UCSD-AML1 (cell line): ENCODE measurements at regions not wholly inside any gene's neighbourhood (a gene's known extent, or its start where the extent isn't known, plus 50 kb on each side); places are given as distances from the start of the nearest gene placed in this dataset.

Experiments used
- DNase-seq: peaks from one replicate; lab custom pipeline; 2025; ENCODE audit not compliant: unreplicated experiment; lab: John Stamatoyannopoulos, UW

DNA sequence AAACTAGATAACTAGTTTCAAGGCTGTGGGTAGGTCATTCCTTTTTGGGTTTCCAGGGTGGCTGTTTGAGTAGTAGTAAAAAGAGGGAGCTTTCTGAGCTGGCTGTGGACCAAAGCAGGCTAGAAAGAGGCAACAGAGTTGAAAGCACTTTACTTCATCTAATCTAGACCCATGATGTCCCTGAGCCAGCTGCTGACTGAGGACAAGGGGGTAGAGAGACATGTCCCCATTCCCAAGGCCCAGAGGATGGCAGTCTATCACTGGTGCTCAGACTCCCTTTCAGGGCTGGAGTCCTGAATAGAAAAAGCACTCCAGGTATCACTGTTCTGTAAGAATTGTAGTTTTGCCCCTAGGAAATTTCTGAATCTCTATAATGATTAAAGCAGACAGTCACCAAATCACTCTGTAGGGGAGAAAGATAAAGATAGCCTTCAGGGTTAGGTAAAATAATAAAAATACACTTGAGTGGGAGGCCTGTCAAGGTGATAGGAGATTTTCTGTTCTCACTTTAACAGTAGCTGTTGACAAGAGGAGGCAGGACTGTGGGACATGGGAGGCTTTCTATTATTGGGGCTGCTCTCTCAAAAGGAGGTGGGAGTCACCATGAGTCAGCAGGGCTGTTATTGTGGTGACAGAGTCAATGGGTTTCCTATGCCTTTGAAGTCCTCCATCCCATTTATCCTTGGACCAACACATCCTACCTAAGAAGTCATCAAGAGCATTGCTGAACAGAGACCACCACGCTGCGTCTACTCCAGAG is 190.2 kb upstream of the MPHOSPH6 start:
- DNase-seq, result no peak

DNA sequence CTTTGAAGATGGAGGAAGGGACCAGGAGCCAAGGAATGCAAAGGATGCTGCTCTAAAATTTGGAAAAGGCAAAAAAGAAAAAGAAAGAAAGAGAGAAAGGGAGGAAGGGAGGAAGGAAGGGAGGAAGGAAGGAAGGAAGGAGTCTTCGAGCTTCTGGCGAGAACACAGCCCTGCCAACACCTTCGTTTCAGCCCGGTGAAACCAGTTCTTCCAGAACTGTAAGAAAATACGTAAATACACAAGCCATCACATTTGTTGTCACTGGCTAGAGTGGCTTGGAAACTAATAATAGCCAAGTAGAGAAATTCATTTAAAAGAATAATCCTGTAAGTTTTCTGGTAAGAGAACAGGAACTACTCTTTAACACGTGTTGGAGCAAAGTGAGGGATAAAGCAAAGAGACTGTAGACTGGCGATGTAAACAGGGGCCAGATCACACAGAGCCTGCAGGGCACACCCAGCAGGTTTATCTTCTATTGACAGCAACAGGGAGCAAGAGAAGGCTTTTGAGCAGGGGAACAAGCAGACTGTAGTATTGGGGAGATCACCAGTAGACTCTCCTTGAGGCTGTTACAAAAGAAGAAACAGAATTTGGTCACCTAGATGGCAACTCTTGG is 188.7 kb upstream of the MPHOSPH6 start:
- no peak for DNase-seq

DNA sequence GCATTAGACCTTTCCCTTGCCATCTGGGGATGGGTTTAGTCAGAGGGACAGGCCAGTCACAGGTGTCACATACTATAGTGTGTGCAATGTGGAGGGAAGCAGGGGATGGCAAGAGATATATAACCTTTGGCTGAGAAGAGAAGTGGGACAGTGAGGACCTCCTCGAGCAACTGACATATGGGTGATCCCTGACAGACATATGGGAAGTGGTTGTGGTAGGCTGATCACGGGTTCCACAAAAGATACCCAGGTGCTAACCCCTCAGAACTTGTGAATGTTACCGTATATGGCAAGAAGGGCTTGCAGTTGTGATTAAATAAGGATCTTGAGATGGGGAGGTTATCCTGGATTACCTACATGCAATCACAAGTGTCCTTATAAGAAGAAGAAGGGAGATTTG is 188.1 kb upstream of the MPHOSPH6 start:
- no peak for DNase-seq

DNA sequence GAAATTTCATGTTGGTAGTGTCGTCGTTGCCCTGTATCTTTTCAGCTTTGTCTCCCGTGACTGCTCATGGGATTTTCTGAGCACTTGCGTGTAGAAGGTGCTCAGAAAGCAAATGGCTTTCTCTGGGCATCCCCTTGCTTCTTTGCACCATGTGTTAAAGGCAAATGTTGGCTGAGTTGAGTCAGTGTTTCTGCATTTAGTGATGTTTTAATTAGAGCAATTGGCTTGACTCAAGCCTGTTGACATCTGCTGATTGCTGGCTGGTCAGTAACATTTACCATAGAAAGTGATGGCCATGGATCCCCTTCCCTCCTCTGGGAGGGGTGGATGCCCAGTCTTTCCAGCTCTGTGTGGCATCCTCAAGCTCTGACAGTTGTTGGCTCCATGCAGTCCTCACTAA is 187.2 kb upstream of the MPHOSPH6 start:
- no peak for DNase-seq

DNA sequence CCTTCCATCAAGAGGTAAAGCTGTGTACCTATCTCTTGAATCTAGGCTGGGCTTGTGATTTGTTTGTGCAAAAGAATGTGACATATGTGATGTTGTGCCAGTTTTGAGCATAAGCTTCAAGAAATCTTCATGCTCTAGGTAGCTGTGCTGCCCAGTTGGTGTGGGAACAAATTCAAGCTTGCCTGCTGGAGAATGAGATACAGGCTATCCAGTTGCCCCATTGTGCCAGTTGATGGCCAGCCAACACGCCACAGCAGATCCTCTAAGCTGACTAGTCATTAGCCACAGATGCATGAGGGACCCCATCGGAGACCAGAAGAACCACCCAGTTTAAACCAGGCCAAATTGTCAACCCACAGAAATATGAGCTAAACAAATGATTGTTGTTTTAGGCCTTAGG is 180.5 kb upstream of the MPHOSPH6 start:
- DNase-seq, result no peak

DNA sequence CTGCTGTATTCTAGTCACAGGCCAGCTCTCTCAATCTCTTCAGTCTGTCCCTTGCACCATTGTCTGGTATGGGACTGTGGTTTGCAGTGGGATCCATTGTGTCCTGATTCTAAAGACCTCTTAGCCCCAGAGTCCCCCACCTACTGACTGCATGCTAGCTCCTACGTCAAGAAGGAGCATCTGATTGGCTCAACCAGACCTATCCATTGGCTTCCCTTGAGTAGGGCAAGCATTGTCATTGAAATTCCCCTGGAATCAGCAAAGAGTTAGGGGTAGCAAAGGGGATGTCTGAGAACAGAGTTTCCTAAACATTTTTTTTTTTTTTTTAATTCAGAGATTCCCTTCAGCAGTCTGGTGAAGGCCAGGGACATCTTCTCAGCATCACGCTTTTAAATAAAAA is 175.3 kb upstream of the MPHOSPH6 start:
- DNase-seq, result no peak

DNA sequence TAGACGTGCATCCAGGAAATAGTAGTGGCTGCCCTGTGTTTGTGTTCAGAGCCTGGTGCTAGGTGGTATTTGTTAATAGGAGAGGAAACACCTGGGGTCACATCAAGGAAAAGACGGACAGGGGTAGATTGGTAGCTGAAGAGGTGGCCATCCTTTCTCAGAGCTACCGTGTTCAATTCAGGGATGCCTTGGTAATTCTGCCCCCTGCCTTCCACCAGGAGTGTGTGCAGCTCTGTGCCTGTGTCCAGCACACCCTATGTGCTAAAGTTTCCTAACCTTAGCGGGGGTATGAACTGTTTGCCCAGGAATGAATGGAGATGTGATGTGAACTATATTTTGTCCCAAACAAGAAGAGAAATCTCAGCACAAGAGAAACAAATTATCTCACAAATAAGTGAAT is 174.1 kb upstream of the MPHOSPH6 start:
- DNase-seq, result no peak

DNA sequence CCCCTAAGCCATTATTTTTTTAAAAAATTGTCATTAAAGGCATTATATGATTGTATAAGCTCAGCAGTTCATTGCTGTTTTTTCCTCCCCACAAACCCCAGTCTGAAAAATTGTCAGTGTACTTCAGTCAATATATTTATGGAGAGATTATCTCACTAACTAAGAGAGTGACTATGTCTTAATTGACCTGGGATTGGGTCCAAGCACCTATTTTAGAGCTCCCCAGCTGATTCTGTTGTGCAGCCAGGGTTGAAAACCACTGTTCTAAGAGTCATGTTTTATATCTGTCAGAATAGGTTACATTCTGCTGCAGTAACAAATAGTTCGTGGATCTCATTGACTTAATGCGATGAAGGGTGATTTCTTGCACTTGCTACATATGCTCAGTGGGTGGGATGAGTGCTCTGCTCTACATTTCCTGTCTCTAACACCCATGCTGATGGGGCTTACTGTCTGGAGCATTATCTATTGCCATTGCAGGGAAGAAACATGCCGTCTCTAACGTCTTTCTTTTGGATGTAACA is 171.2 kb upstream of the MPHOSPH6 start:
- no peak for DNase-seq

DNA sequence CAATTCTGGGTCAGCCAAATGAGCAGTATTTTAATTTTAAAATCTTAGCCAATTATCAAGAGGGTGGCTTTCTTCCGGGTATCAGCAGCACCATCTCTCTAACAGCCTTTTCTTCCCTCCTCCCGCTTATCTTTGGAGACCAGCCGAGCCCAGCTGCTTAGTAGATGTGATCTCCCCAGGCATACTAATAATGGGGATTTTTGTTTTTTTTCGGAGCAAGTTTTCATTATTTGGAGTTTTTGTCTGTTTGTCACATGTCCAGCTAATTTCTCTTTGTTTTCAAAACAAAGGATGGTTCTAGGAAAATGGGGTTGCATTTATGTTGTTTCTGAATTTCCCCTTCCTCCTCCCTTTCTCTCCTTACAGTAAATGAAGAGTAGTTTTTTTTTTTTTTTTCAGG is 170.5 kb upstream of the MPHOSPH6 start:
- DNase-seq, result no peak

DNA sequence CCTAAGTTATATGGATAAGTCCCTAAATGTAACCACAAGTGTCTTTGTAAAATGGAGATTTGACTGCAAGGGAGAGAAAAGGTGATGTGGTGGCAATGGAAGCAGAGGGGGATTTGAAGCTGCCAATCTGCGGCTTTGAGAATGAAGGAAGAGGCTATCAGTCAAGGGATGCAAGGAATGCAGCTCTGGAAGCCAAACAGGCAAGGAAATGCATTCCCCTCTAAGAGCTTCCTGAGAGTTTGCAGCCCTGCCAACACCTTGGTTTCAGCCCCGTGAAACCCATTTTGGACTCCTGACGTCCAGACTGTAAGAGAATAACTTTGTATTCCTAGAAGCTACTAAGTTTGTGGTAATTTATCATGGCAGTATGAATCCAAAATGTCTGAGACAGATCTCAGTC is 167.3 kb upstream of the MPHOSPH6 start:
- no peak for DNase-seq

DNA sequence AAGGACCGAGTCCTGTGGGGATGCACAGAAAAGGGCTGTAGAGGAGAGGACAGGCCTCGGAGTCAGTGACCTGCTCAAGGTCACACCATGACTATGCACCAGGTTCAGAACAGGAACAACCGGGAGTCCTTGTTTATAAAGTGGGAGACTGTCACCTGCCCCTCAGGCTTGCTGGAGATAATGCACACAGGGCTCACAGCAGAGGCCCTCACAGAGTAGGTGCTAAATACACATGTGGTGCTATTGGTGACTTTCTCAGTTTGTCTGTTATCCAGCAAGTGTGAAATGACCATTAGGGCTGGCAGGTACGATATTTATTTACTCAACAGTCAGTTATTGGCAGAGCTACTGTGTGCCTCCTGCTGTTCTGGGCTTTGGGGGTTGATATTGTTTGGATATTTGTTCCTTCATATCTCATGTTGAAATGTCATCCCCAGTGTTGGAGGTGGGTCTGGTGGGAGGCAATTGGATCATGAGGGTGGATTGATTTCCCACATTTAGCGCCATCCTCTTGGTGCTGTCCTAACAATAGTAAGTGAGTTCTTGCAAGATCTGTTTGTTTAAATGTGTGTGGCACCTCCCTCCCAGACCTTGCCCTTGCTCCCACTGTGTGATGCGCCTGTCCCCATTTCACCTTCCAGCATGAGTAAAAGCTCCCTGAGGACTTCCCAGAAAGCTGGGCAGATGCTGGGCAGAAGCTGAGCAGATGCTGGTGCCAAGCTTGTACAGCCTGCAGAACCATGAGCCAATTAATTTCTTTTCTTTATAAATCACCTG is 162.1 kb upstream of the MPHOSPH6 start:
- no peak for DNase-seq

DNA sequence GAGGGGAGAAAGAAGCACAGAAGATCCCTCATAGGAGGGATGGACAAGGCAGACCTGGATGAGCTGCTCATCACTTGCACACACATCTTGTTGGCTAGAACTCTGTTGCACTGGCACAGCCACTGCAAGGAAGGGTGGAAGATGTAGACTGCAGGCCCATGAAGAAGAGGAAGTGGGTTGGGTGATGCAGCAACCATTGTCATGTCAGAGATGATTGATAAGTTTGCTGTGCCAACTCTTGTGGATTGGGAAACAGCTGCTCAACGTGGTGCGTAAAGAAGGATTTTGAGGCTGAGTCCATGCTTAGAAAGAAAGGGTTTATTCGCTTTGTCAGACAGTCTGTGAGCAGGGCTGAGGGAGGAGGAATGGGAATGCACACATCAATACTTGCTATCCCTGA is 161.4 kb upstream of the MPHOSPH6 start:
- DNase-seq, result no peak

DNA sequence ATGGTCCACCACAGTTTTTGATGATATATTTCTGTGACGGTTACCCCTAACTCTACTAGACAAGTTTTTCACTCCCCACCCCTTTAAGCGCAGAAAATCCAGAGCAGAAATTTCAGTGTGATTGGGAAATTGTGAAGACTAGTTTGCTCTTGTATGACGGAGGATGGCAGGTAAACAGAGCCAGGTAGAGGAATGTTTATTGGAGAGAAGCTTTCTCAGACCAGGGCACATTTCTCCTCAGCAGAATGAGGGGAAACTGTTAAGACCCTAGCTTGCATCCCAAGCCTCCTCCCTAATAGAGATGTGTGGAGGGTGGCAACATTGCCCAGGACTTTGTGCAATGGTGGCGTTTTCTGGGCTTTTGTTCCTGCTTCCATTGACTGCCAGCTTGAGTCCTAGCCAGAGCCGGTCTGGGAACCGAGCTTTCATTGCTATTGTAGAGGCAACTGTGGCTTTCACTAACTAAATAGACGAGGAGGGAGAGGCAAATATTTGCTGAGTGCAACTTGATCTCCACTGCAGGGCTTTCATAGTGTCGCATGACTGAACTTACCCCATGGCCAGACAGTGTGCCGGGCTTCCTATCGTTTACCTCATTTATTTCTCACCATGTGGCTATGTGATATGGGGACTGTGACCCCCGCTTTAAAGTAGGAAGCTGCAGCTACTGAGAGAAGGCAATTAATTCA is 159.6 kb upstream of the MPHOSPH6 start:
- no peak for DNase-seq

DNA sequence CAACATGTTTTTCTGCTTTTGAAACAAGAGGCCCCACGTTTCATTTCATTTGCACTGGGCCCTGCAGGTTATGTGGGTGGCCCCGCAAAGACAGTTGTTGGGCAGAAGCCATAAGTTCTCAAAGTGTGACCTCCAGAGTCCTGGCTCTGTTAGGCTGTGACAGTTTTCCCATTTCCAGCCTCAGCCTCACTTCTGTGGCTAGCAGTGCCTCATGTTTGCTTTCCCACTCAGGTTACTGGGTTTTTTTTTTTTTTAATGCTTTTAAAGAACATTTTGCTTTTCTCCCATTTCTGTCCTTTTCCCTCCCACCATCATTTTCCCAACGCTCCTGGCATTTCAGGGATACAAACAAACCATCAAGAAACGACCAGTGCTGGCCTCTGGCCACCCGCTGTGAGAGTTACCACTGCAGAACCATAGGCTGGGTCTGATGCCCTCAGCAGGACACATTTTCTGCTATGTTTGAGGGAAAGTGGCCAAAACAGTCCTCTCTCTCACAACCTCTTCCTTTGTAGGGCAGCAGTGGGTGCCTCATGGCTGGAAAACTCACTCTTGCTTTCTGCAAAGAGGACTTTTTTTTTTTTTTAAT is 159.0 kb upstream of the MPHOSPH6 start:
- no peak for DNase-seq

DNA sequence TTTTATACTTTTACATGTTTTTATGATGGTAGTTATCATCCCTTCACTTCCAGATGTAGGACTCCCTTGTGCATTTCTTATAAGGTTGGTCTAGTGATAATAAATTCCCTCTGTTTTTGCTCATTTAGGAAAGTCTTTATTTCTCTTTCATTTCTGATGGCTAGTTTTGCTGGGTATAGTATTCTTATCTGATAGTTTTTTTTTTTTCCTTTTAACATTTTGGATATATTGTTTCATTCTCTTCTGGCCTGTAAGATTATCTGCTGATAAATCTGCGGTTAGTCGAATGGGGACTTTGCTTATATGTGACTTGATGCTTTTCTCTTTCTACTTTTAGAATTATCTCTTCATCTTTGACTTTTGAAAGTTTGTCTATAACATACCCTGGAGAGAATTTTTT is 153.1 kb upstream of the MPHOSPH6 start:
- DNase-seq, result no peak

DNA sequence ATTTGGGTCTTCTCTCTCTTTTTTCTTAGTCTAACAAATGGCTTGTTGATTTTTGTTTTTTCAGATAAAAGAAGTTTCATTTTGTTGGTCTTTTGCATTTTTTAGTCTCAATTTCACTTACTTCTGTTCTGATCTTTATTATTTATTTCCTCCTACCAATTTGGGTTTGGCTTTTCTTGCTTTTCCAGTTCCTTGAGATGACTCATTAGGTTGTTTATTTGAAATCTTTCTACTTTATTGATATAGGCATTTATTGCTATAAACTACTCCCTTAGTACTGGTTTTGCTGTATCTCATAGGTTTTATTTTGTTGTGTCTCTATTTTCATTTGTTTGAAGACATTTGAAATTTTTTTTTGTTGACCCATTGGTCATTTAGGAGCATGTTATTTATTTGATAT is 152.2 kb upstream of the MPHOSPH6 start:
- no peak for DNase-seq

DNA sequence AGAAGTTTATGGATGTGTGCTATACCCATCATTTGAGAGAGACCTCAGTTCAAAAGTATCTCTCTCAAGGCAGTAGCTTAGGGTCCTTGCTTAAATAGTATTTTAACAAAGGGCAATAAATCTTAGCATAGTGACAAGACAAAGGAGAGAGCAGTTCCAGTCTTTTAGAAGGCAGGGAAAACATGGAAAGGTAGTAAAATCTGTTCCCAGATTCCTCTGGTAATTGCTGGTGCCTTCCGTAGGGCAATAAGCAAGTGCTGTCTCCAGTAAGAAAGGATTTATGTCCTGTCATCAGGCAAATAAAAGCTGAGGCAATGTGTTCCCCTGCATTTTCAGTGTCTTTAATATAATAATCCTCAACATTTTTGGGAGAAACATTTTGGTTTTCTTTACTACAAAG is 149.0 kb upstream of the MPHOSPH6 start:
- DNase-seq, result no peak

DNA sequence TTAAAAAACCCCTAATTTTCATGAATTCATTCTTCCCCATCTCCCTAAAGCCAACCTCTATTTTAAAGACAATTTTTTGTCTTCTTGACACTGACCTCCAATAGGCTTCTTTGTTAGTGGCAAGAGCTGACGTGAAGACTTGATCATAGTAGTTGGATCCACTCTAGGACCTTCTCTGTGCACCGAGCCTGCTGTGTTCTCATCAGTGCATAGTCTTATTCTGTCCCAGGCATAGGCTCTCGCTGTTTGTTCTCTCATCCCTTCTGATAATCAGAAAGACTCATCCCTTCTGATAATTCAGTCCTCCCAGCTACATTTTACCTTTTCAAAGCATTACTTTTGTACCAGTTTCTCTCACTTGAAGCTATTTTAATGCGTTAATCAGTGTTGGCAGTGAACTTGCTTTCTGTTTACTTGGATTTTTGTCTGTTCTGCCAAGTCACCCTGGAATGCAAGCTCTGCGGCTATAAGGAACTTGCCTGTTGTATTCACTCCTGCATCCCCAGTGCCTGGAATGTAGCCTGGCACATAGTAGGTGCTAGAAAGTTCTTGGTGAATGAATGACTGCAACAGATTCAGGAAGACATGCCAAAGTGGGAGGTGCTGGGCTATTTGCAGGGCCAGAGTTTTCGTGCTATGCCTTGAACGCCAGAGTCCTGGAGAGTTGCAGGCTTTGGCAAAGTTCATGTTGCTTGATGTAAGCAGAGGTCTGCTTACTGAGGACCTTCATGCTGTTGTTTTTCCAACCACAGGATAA is 147.6 kb upstream of the MPHOSPH6 start:
- DNase-seq, result no peak

DNA sequence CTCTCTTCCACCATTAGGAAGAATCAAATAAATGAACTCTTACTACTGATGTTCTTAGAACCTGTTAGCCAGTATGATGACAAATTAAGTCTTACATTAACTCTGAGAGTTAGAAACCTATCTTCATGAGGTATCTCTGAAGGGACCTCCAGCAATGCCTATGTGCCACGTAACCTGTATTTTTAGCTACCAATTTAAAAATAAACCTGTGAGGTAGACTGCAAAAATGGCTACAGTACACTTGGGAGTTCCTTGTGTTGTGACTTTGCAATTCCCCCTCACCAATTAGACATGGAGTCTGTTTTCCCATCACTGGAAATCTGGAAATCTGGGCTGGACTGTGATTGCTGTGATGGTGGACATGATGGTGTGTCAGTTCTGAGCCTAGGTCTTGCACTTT is 143.7 kb upstream of the MPHOSPH6 start:
- no peak for DNase-seq

DNA sequence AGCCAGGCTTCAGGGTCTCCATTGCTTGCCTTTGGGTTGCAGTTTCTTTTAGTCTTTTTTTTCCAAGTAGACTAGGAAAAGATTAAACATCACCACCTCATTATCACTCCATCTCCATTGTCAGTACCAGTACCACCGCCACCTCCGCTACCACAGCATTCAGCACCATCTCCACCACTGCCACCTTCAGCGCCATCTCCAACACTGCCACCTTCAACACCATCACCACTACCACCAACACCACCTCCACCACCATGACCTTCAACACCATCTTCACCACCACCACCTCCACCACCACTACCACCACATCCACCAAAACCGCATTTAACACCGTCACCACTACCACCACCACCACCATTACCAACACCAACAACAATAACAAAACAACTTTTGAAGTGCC is 141.5 kb upstream of the MPHOSPH6 start:
- no peak for DNase-seq
